Fibroblast of villous mesenchyme (primary cell): ENCODE measurements at regions not wholly inside any gene's neighbourhood (a gene's known extent, or its start where the extent isn't known, plus 50 kb on each side); places are given as distances from the start of the nearest gene placed in this dataset.
A peak's percentile ranks its signal among the peaks of the same experiment; 100 is the strongest.
"Not testable (repeated sequence)": the region's sequence is repeated elsewhere in the genome, so short reads cannot be mapped to it uniquely, and the experiment has no call there.

Experiments used
- DNase-seq: peaks from one replicate; pipeline ENCODE4 v3.0.0-alpha.2; 2010; ENCODE audit warnings: low read depth
- H3K4me3 ChIP-seq: 2 replicates; pipeline ENCODE4 v1.5.1; 2011; ENCODE audit warnings: low read depth, mild to moderate bottlenecking, low read length
- TF ChIP-seq, protein P1 (sequence below): IDR thresholded peaks from 2 replicates; pipeline ENCODE4 v1.5.1; 2012; ENCODE audit warnings: low read depth, mild to moderate bottlenecking, low read length; ENCODE audit not compliant: insufficient read depth

DNA sequence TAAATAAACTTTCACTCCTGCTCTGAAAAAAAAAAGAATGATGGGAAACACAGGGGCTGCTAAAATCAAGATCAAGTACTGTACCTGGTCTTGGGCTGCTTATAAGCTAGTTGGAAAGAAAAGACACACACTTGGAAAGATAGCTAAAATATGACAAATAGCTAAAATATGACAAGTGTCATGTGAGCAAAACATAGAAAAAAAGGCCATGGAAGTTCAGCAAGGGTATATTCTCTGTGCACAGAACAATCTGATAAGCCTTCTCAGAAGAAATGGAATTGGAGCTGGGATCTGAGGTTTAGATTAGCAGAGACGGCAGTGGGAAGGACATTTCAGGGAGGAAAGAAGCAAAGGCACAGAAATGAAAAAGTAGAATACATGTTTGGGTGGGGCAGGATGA is 126.2 kb upstream of the PMCH start:
- TF ChIP-seq, protein P1, sequence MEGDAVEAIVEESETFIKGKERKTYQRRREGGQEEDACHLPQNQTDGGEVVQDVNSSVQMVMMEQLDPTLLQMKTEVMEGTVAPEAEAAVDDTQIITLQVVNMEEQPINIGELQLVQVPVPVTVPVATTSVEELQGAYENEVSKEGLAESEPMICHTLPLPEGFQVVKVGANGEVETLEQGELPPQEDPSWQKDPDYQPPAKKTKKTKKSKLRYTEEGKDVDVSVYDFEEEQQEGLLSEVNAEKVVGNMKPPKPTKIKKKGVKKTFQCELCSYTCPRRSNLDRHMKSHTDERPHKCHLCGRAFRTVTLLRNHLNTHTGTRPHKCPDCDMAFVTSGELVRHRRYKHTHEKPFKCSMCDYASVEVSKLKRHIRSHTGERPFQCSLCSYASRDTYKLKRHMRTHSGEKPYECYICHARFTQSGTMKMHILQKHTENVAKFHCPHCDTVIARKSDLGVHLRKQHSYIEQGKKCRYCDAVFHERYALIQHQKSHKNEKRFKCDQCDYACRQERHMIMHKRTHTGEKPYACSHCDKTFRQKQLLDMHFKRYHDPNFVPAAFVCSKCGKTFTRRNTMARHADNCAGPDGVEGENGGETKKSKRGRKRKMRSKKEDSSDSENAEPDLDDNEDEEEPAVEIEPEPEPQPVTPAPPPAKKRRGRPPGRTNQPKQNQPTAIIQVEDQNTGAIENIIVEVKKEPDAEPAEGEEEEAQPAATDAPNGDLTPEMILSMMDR = no peak
- H3K4me3 ChIP-seq = no peak overlapping the region
- no peak for DNase-seq

DNA sequence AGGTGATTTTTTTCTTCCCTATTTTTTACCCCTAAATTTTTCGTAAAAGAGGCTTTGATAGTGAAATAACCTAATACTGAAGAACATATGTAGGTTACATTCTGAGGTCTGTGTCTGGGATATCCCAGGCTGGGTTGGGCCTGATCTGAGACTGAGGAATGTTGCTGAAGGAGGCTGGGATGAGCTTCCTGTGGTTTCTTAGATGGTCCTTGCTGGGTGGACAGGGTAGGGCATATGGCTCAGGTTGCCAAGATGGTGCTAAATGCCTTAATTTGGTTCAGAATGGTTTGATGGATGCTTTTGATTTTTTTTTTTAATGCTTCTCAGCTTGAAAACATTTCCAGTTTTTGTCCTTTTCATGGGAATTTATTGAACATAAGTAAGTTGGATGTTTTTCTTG is 124.6 kb upstream of the PMCH start:
- DNase-seq = no peak
- H3K4me3 ChIP-seq = no peak overlapping the region
- TF ChIP-seq, protein P1 = no peak

DNA sequence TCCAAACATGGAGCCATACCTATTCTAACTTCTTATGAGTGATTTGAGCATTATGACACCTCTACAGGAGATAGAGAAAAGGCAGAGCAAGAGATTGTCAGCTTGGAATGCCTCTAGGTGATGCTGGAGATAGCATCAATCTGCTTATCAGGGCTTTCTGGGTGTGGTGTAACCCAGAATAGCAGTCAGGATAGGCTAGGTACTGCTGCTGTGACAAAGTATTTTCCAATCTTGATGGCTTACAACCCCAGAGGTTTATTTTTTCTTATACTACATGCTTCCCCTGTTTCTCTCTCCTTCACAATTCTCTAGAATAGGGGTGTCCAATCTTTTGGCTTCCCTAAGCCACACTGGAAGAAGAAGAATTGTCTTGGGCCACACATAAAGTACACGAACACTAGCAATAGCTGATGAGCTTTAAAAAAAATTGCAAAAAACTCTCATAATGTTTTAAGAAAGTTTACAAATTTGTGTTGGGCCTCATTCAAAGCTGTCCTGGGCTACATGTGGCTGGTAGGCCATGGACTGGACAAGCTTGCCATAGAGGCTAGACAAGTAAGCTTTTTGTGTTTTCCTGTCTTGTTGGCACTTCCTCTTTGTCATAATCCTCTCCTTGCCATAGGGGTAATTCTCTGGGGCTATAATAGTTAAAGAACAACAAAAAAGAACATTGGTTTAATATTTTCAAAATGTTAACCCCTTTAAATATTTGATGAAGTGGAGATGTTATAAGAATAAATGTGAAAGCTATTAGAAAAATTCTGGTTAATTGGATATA is 123.9 kb upstream of the PMCH start:
- DNase-seq = no peak
- no peak overlapping the region for H3K4me3 ChIP-seq
- TF ChIP-seq, protein P1 = no peak

DNA sequence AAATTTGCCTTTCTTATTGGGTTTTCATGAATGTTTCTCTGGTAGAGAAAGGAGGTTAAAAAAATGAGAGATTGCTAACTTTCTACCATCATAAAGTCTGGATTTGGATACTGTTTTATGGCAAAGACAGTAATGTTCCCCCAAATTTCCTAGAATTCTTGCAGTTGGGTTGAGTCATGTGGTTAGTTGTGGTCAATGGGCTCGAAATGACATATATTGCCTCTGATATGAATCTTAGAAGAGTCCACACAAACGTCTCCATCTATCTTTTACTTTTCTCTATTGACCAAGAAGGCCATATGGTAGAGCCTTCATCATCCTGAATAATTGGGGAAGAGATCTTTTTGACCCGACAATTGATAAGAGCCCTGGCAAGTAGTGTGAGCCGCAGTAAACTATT is 119.5 kb upstream of the PMCH start:
- no peak overlapping the region for H3K4me3 ChIP-seq
- no peak for DNase-seq
- TF ChIP-seq, protein P1 = no peak

DNA sequence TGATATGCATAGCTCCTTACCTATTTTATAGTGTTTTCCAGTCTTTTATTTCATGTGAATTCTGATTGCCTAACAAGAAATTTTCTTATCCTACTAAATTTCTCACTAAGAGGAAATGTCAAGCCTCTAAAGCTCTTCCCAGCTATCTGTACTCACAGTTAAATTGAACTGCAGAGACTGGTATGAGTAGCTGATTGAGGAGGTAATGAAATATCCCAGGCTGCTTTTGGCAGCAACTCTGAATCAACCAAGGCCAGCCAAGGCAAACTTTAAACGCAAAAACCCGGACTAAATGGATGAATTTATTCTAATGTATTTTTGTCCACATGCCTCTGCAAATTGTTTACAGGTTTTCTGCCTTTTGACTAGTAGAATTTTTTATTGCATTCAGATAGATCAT is 119.1 kb upstream of the PMCH start:
- H3K4me3 ChIP-seq = no peak overlapping the region
- TF ChIP-seq, protein P1 = no peak
- DNase-seq = no peak

DNA sequence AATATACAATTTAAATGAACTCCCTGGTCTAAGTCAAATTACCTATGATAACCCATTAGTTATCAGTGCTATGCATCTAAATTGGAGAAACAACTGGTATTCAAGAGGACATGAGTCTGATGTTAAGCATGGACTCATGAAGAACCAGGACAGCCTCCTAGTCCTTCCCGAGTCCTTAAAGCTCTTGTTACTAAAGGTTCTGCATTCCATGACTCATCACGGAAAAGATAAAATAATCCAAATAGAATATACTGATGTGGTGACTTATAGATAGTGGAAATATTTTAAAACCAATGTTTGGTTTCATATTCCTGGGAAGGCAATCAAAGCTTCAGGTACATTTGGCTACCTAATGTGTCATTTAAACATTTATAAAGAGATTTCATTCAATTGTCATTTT is 117.2 kb upstream of the PMCH start:
- peak; percentile 67 for DNase-seq
- H3K4me3 ChIP-seq = no peak overlapping the region
- TF ChIP-seq, protein P1 = no peak

DNA sequence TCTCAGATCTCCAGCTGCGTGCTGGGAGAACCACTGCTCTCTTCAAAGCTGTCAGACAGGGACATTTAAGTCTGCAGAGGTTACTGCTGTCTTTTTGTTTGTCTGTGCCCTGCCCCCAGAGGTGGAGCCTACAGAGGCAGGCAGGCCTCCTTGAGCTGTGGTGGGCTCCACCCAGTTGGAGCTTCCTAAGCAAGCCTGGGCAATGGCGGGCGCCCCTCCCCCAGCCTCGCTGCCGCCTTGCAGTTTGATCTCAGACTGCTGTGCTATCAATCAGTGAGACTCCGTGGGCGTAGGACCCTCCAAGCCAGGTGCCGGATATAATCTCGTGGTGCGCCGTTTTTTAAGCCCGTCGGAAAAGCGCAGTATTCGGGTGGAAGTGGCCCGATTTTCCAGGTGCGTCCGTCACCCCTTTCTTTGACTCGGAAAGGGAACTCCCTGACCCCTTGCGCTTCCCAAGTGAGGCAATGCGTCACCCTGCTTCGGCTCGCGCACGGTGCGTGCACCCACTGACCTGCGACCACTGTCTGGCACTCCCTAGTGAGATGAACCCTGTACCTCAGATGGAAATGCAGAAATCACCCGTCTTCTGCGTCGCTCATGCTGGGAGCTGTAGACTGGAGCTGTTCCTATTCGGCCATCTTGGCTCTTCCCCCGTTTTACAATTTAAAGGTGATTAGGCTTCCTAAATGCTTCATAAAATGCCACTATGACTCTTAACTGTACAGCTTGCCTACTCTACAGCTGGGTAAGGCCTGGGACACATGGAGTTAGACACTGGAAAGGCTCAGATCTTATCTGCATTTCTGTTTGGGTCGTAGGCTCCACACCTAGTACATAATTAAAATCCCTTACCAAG is 115.7 kb upstream of the PMCH start:
- not testable (repeated sequence) for DNase-seq
- peak overlapping the region; percentile 6 for H3K4me3 ChIP-seq
